K562 (cell line): ENCODE measurements at regions not wholly inside any gene's neighbourhood (a gene's known extent, or its start where the extent isn't known, plus 50 kb on each side); places are given as distances from the start of the nearest gene placed in this dataset.

ENCODE experiments used
- ATF4 ChIP-seq: fragments of 450-650 bp; formaldehyde crosslinking; IDR thresholded peaks from 2 replicates; pipeline ENCODE4 v1.4.0; 2022; ENCODE audit warnings: mild to moderate bottlenecking, moderate library complexity
- CCAR2 ChIP-seq: fragments of 200-400 bp; formaldehyde crosslinking; IDR thresholded peaks from 2 replicates; pipeline ENCODE4 v1.6.1; 2017; ENCODE audit warnings: mild to moderate bottlenecking, low read depth, low read length
- CHAMP1 ChIP-seq: fragments of 450-650 bp; IDR thresholded peaks from 2 replicates; pipeline ENCODE4 v1.6.1; 2016; ENCODE audit warnings: mild to moderate bottlenecking
- E4F1 ChIP-seq: fragments of 250-450 bp; sonication (Bioruptor Pico); IDR thresholded peaks from 2 replicates; pipeline ENCODE4 v1.5.0; 2021; ENCODE audit warnings: mild to moderate bottlenecking, borderline replicate concordance
- FOSL1 ChIP-seq: fragments of 200-800 bp; sonication (Bioruptor generic); conservative IDR thresholded peaks from 2 replicates; pipeline ENCODE4 v1.6.1; 2016; ENCODE audit warnings: missing genetic modification characterization, missing compliant biosample characterization
- NCOR1 ChIP-seq: fragments of 450-650 bp; IDR thresholded peaks from 2 replicates; pipeline ENCODE4 v1.6.1; 2016; ENCODE audit warnings: mild to moderate bottlenecking, moderate library complexity
- REST ChIP-seq, 2 experiments: fragments of 450-650 bp; formaldehyde crosslinking in 1 of 2; IDR thresholded peaks; 2 replicates each; pipeline versions ENCODE4 v1.4.0 to v1.6.1; 2014 to 2020; ENCODE audit warnings: mild to moderate bottlenecking in 2 of 2, borderline replicate concordance in 1 of 2, low read depth in 1 of 2
- ZNF740 ChIP-seq, 3 experiments: fragments of 200-800 bp in 1 of 3; sonication (Bioruptor generic) in 1 of 3; sonication (generic) in 1 of 3; formaldehyde crosslinking in 1 of 3; IDR thresholded peaks; 2 replicates each; pipeline versions ENCODE4 v1.6.1 to v1.8.0; 2016 to 2022; ENCODE audit warnings: mild to moderate bottlenecking in 2 of 3, missing compliant biosample characterization in 2 of 3, missing genetic modification characterization in 2 of 3, missing genetic modification reagents in 1 of 3
- ZNF79 ChIP-seq: fragments of 250-450 bp; sonication (Bioruptor Pico); IDR thresholded peaks from 2 replicates; pipeline ENCODE4 v1.4.0; 2020; ENCODE audit warnings: low read depth, mild to moderate bottlenecking, moderate library complexity
- ZNF830 ChIP-seq: fragments of 250-450 bp; sonication (Bioruptor Pico); IDR thresholded peaks from 2 replicates; pipeline ENCODE4 v1.5.0; 2021; ENCODE audit warnings: mild to moderate bottlenecking

GRCh38 chr6:14728396-14729024 lies 517.4 kb upstream of the JARID2 start (continued):
- TF ChIP-seq CHAMP1 (0 out of 2 replicates have a peak, but pooled peaks have one; percentile 24), ATF4 (CRISPR knock-in tag) (peak; percentile 88), FOSL1 (peak; percentile 98), E4F1 (CRISPR knock-in tag) (no peak), ZNF740 (CRISPR knock-in tag; IDR thresholded peaks at IDR 0.05) (0 out of 2 replicates have a peak, but pooled peaks have one; percentile 13), ZNF740 (tag; IDR thresholded peaks at IDR 0.05) (peak in 1 of 2 experiments; percentile 89; a peak in 2 of 4 replicates), CCAR2 (no peak), ZNF830 (CRISPR knock-in tag) (no peak), NCOR1 (peak; percentile 76), REST (IDR thresholded peaks at IDR 0.05; ENCODE audit: borderline replicate concordance) (0 out of 2 replicates have a peak, but pooled peaks have one; percentile 24), REST (CRISPR knock-in tag; IDR thresholded peaks at IDR 0.05; ENCODE audit: low read depth) (peak; percentile 66), ZNF79 (no peak; the same call in none of the 2 replicates)
